Activated CD4-positive, alpha-beta T cell treated with anti-CD3 and anti-CD28 coated beads, Interleukin-2, amount 50 U/mL, for 24 hours (primary cell): ENCODE measurements at regions not wholly inside any gene's neighbourhood (a gene's known extent, or its start where the extent isn't known, plus 50 kb on each side); places are given as distances from the start of the nearest gene placed in this dataset.

Experiments used
- DNase-seq, 2 donors: peaks; one replicate each; pipeline ENCODE4 v3.0.0-alpha.2; 2020; ENCODE audit warnings: low read depth in 1 of 2, low spot score in 1 of 2

DNA sequence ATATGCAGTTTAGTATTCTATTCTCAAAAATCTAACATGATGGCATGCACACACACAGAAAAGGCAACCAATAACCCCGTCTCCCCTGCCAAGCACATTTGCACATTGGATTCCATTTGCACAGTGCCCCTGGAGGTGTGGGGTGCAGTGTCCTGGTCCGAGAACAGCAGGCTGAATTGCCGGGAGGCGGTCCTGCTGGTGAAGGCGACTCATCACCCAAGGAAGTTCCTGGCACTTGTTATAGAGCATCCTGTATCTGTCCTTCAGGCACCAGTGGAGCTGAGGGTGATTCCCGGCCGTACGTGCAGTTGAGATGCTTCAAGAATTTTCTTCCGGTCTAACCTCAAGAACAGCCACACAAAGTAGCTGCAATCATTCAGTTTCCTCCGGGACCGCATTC lies 73.0 kb upstream of the RAB12 start:
- DNase-seq = no peak

DNA sequence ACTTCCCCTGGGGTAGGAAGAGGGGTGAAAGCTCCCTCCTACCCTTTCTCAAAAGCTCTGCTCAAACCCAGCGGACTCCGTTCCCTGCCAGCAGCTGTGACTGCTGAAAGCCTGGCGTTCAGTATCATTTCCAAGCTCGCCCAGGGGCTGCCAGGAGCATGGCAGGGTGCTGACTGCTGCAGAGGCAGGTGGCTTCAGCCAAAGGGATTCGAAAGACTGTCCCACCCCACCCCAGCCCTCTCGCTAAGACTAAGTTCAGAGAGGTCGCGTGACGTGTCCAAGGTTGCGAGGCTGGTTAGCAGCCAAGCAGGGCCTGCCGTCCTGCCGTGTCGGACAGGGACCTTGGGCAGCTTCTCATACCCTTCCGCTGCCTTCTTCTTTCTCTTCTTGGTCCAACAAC lies 72.3 kb upstream of the RAB12 start:
- no peak for DNase-seq

DNA sequence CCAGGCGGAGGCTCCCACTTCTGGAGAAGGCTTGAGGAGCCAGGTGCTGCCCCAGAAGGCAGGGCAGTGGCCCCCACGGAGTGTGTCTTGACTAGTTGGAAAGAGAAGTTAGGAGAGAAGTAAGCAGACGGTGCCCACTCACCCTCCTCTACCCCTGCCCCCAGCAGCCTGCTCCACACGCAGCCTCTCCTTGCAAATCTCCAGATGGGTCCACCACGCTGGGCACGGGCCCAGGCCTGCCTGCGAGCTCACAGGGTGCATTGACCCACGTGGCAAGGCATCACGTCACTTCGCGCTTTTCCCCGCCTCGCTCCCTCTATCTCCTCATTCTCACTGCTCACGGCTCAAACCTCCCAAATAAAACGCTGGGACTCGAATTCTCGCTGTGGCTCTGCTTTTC lies 71.8 kb upstream of the RAB12 start:
- no peak for DNase-seq

DNA sequence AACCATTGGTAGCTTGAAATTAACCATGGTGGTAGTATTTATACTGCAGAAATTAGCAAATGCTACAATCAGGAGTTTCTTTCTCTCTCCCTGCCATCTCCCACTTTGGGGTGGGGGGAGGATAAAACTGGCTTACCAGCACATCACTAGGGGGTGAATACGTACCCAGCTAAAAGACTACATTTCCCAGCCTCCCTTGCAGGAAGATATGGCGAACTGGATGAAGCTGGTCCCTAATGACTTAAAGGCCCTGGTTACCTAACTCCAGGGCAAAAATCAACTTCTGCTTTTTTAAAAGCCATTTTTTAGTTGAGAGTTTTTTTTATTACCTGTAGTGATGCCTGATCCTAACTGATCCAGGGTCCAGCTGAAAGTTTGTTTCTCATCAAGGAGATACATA lies 70.3 kb upstream of the RAB12 start:
- no peak for DNase-seq

DNA sequence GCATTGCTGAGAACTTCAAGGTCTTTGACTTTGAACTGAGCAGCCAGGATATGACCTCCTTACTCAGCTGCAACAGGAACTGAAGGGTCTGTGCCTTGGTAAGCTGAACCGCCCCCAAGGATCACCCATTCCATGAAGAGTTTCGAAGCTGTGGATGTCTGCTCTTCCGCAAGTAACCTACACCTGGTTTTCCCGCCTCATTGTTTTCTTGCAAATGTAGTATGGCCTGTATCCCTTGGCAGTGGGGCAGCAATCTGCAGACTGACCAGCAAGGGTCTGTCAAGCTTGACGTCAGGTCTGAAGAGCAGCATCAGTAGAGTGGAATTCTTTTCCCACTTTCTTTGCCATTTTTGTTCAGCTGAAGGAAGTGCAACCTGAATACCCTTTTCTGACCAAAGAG lies 62.6 kb upstream of the RAB12 start:
- no peak for DNase-seq

DNA sequence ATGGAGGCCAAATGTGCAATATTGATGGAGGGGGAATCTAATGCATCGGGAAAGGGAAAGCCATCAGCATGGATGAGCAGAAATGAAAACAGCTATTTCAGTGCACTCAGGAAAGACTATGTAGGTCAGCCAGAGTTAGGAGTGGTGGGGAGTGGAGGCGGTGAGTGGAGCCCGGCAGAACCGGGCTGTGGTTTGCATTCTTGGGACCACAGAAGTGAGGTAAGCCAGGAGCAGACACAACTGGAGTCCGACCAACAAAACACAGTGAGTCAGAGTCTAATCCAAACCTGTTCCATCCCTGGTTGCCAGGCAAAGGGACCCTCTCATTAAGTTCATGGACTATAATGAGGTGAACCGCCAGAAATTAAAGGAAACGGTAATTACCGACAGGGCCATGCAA lies 61.1 kb upstream of the RAB12 start:
- DNase-seq = no peak

DNA sequence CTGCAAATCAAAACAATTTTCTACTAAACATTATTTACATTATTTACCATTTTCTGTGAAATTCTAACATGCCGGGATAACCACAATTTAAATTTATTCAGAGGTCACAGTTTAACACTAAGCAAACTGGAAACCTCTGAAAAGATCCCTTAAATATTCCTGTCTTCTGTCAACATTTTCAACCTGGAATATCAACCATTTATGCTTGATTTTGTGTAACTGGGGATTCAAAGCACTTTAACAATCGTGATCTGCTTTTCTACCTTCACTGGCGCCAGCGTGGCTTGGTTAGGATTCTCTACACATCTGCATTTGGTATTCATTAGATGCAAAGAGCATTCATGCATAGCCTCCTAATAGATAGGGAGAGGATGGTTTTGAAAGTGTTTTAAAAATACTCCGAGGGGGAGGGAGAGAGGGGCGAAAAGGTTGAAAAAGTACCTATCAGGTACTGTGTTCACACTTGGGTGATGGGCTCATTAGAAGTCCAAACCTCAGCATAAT lies 59.9 kb upstream of the RAB12 start:
- DNase-seq = no peak

DNA sequence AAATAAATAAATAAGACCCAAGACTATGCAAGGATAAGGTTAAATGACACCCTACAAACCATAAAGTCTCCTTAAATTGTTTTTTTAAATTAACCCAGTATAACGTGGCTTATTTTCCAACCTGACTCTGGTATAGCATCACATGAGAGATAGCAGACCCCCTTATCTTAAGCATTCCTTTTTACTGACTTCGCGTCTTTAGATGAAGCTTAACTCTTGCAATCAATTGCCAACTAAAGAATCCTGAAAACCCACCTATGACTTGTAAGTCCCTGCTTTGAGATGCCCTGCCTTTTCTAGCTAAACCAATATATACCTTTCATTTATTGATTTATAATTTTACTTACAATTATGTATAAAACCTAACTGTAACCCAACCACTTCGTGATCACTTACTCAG lies 57.1 kb upstream of the RAB12 start:
- DNase-seq = no peak

DNA sequence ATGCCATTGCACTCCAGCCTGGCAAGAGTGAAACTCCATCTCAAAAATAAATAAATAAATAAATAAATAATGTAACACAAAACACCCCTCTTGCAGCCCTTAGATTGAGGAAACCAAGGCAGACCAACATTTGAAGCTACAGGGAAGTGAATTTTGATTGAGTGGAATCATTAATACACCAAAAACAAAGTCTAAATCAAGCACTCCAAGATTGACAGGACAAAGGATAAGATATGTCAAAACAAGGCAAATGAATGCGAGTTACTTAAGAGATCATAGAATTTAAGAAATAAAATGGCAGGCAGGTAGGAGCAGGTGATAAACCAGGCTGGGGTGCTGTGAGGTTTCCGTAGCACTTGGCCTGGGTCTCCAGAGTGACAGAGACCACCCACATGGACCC lies 54.9 kb upstream of the RAB12 start:
- DNase-seq = no peak

DNA sequence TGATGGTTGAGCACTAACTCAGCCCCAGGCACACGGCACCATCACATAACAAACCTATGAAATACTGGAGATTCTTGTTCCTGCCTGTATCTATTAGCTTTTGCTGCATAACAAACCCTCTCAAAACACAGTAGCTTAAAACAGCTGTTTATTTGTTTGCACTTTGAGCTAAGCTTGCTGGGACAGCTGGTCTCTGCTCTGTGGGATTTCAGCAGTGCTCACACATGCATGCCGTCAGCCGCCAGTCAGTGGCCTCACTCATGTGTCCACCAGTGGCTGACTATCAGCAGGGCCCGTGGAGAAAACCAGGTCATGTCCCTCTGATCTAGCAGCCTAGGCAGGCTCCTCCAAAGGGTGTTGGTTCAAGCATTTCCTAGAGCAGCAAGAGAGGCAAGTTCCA lies 52.8 kb upstream of the RAB12 start:
- DNase-seq = no peak
